Kidney epithelial cell (primary cell): ENCODE measurements at regions not wholly inside any gene's neighbourhood (a gene's known extent, or its start where the extent isn't known, plus 50 kb on each side); places are given as distances from the start of the nearest gene placed in this dataset.

ENCODE experiments used
- DNase-seq: peaks from one replicate; pipeline ENCODE4 v3.0.0-alpha.2; 2010; ENCODE audit warnings: low read depth
- H3K27me3 ChIP-seq: 2 replicates; pipeline ENCODE4 v1.6.0; 2011; ENCODE audit warnings: low read length; ENCODE audit not compliant: control insufficient read depth, insufficient read depth
- H3K36me3 ChIP-seq: 2 replicates; pipeline ENCODE4 v1.5.1; 2011; ENCODE audit warnings: low read length; ENCODE audit not compliant: control insufficient read depth, insufficient read depth
- H3K4me3 ChIP-seq: 2 replicates; pipeline ENCODE4 v1.5.1; 2011; ENCODE audit warnings: low read depth, mild to moderate bottlenecking, control low read depth, low read length
- CTCF ChIP-seq: IDR thresholded peaks from 2 replicates; pipeline ENCODE4 v1.5.1; 2011; ENCODE audit warnings: mild to moderate bottlenecking, moderate library complexity, low read length, control low read depth, inconsistent platforms; ENCODE audit not compliant: insufficient read depth, poor library complexity, severe bottlenecking

GRCh38 chr2:144669196-144669987 lies 149.5 kb upstream of the ZEB2 start:
- TF ChIP-seq CTCF, result no peak
- no peak for DNase-seq
- no peaks in the 10 kb centered on the region for H3K27me3 ChIP-seq
- H3K36me3 ChIP-seq, result no peaks in the 10 kb centered on the region
- no peak overlapping the region for H3K4me3 ChIP-seq

GRCh38 chr2:144668493-144669110 lies 148.7 kb upstream of the ZEB2 start:
- TF ChIP-seq CTCF, result no peak
- H3K27me3 ChIP-seq, result no peaks in the 10 kb centered on the region
- H3K36me3 ChIP-seq, result no peaks in the 10 kb centered on the region
- no peak overlapping the region for H3K4me3 ChIP-seq
- no peak for DNase-seq

GRCh38 chr2:144666032-144666431 lies 146.1 kb upstream of the ZEB2 start:
- no peak for DNase-seq
- H3K36me3 ChIP-seq, result no peaks in the 10 kb centered on the region
- TF ChIP-seq CTCF, result no peak
- H3K27me3 ChIP-seq, result no peaks in the 10 kb centered on the region
- H3K4me3 ChIP-seq, result no peak overlapping the region

- H3K27me3 ChIP-seq, result no peaks in the 10 kb centered on the region
- no peaks in the 10 kb centered on the region for H3K36me3 ChIP-seq
- H3K4me3 ChIP-seq, result no peak overlapping the region
Measured at GRCh38 chr2:144663207-144663606, 143.3 kb upstream of the ZEB2 start.

GRCh38 chr2:144660518-144661316 lies 140.8 kb upstream of the ZEB2 start:
- no peaks in the 10 kb centered on the region for H3K27me3 ChIP-seq
- no peaks in the 10 kb centered on the region for H3K36me3 ChIP-seq
- no peak for TF ChIP-seq CTCF
- H3K4me3 ChIP-seq, result no peak overlapping the region
- DNase-seq, result no peak

More at GRCh38 chr2:144663207-144663606, 143.3 kb upstream of the ZEB2 start:
- no peak for DNase-seq
- no peak for TF ChIP-seq CTCF
